ENCODE measurements at regions not wholly inside any gene's neighbourhood (a gene's known extent, or its start where the extent isn't known, plus 50 kb on each side); places are given as distances from the start of the nearest gene placed in this dataset.

- H3K4ac ChIP-seq (ENCODE audit: low read depth, low read length): no peak overlapping the region
- 100% methylated on average over 1 of the region's 5 CpGs for WGBS (ENCODE audit: extremely low coverage, insufficient coverage, low lambda C conversion rate)
- no peak overlapping the region for H2BK5ac ChIP-seq (ENCODE audit: low read length)
- H2BK15ac ChIP-seq (replicated peaks; ENCODE audit: low read depth): no peak overlapping the region
- no peaks in the 10 kb centered on the region for H3K79me2 ChIP-seq (ENCODE audit: control insufficient read depth, insufficient read depth, low read length)
- H2BK120ac ChIP-seq (ENCODE audit: low read depth, low read length): no peak overlapping the region
- H3K4me2 ChIP-seq (ENCODE audit: low read length): no peak overlapping the region
- H3K56ac ChIP-seq (ENCODE audit: low read length): no peak overlapping the region
- H3K4me3 ChIP-seq (ENCODE audit: low read length): no peak overlapping the region
- H4K8ac ChIP-seq (ENCODE audit: low read depth, low read length): no peak overlapping the region
- no peak overlapping the region for H3K9ac ChIP-seq (ENCODE audit: low read length)
- no peak overlapping the region for H3K18ac ChIP-seq (ENCODE audit: low read length)
- H3K23ac ChIP-seq (ENCODE audit: low read length): no peak overlapping the region
- H3K27ac ChIP-seq (ENCODE audit: low read depth, low read length): no peak overlapping the region
- H3K36me3 ChIP-seq (ENCODE audit: control insufficient read depth, insufficient read depth, low read length): no peaks in the 10 kb centered on the region
- no peaks in the 10 kb centered on the region for H3K4me1 ChIP-seq (ENCODE audit: control insufficient read depth, low read depth, low read length)
- H2AK5ac ChIP-seq (ENCODE audit: low read length): no peak overlapping the region
- no peaks in the 10 kb centered on the region for H3K27me3 ChIP-seq (ENCODE audit: insufficient read depth, low read length, poor library complexity)
- no peaks in the 10 kb centered on the region for H3K79me1 ChIP-seq (ENCODE audit: low read length)
- DNase-seq: no peak
- H4K5ac ChIP-seq (ENCODE audit: low read length): no peak overlapping the region
Observed at GRCh38 chr5:18944771-18945170, 1043.2 kb downstream of the CDH18 start.

- no CpG with 5 or more reads among the region's 2 CpGs for WGBS (ENCODE audit: extremely low coverage, insufficient coverage, low lambda C conversion rate)
- no peak overlapping the region for H3K18ac ChIP-seq (ENCODE audit: low read length)
- no peak overlapping the region for H3K4me3 ChIP-seq (ENCODE audit: low read length)
- H3K79me2 ChIP-seq (ENCODE audit: control insufficient read depth, insufficient read depth, low read length): no peaks in the 10 kb centered on the region
- no peak overlapping the region for H3K9ac ChIP-seq (ENCODE audit: low read length)
- H4K5ac ChIP-seq (ENCODE audit: low read length): no peak overlapping the region
- no peaks in the 10 kb centered on the region for H3K36me3 ChIP-seq (ENCODE audit: control insufficient read depth, insufficient read depth, low read length)
- H3K23ac ChIP-seq (ENCODE audit: low read length): no peak overlapping the region
- H2BK120ac ChIP-seq (ENCODE audit: low read depth, low read length): no peak overlapping the region
- no peak overlapping the region for H2BK15ac ChIP-seq (replicated peaks; ENCODE audit: low read depth)
- no peak overlapping the region for H3K4me2 ChIP-seq (ENCODE audit: low read length)
- H2BK5ac ChIP-seq (ENCODE audit: low read length): no peak overlapping the region
- H3K79me1 ChIP-seq (ENCODE audit: low read length): no peaks in the 10 kb centered on the region
- H3K4me1 ChIP-seq (ENCODE audit: control insufficient read depth, low read depth, low read length): no peaks in the 10 kb centered on the region
- DNase-seq: no peak
- no peak overlapping the region for H3K27ac ChIP-seq (ENCODE audit: low read depth, low read length)
- no peak overlapping the region for H4K8ac ChIP-seq (ENCODE audit: low read depth, low read length)
- H3K27me3 ChIP-seq (ENCODE audit: insufficient read depth, low read length, poor library complexity): no peaks in the 10 kb centered on the region
- no peak overlapping the region for H3K4ac ChIP-seq (ENCODE audit: low read depth, low read length)
- H2AK5ac ChIP-seq (ENCODE audit: low read length): no peak overlapping the region
- no peak overlapping the region for H3K56ac ChIP-seq (ENCODE audit: low read length)
Observed at GRCh38 chr5:18954239-18954638, 1033.8 kb downstream of the CDH18 start.

- Histone ChIP-seq H3K4me2 (ENCODE audit: low read length) (no peak overlapping the region), H4K8ac (ENCODE audit: low read depth, low read length) (no peak overlapping the region), H3K4me3 (ENCODE audit: low read length) (no peak overlapping the region), H3K27ac (ENCODE audit: low read depth, low read length) (no peak overlapping the region), H4K5ac (ENCODE audit: low read length) (no peak overlapping the region), H2BK120ac (ENCODE audit: low read depth, low read length) (no peak overlapping the region), H3K79me2 (ENCODE audit: control insufficient read depth, insufficient read depth, low read length) (no peaks in the 10 kb centered on the region), H2BK15ac (replicated peaks; ENCODE audit: low read depth) (no peak overlapping the region), H2BK5ac (ENCODE audit: low read length) (no peak overlapping the region), H3K36me3 (ENCODE audit: control insufficient read depth, insufficient read depth, low read length) (no peaks in the 10 kb centered on the region), H3K27me3 (ENCODE audit: insufficient read depth, low read length, poor library complexity) (no peaks in the 10 kb centered on the region), H2AK5ac (ENCODE audit: low read length) (no peak overlapping the region), H3K79me1 (ENCODE audit: low read length) (no peaks in the 10 kb centered on the region), H3K4ac (ENCODE audit: low read depth, low read length) (no peak overlapping the region), H3K56ac (ENCODE audit: low read length) (no peak overlapping the region), H3K18ac (ENCODE audit: low read length) (no peak overlapping the region), H3K9ac (ENCODE audit: low read length) (no peak overlapping the region), H3K23ac (ENCODE audit: low read length) (no peak overlapping the region), H3K4me1 (ENCODE audit: control insufficient read depth, low read depth, low read length) (no peaks in the 10 kb centered on the region)
- WGBS (ENCODE audit: extremely low coverage, insufficient coverage, low lambda C conversion rate): no CpG with 5 or more reads among the region's 4 CpGs
- no peak for DNase-seq
Observed at GRCh38 chr5:18959535-18959934, 1028.5 kb downstream of the CDH18 start.

GRCh38 chr5:18961234-18961633 is 1026.8 kb downstream of the CDH18 start:
- Histone ChIP-seq H3K4me2 (ENCODE audit: low read length) (no peak overlapping the region), H3K56ac (ENCODE audit: low read length) (no peak overlapping the region), H3K36me3 (ENCODE audit: control insufficient read depth, insufficient read depth, low read length) (no peaks in the 10 kb centered on the region), H3K4me1 (ENCODE audit: control insufficient read depth, low read depth, low read length) (no peaks in the 10 kb centered on the region), H3K9ac (ENCODE audit: low read length) (no peak overlapping the region), H3K23ac (ENCODE audit: low read length) (no peak overlapping the region), H2BK5ac (ENCODE audit: low read length) (no peak overlapping the region), H3K4ac (ENCODE audit: low read depth, low read length) (no peak overlapping the region), H3K4me3 (ENCODE audit: low read length) (no peak overlapping the region), H3K27me3 (ENCODE audit: insufficient read depth, low read length, poor library complexity) (no peaks in the 10 kb centered on the region), H3K27ac (ENCODE audit: low read depth, low read length) (no peak overlapping the region), H4K5ac (ENCODE audit: low read length) (no peak overlapping the region), H3K79me1 (ENCODE audit: low read length) (no peaks in the 10 kb centered on the region), H3K79me2 (ENCODE audit: control insufficient read depth, insufficient read depth, low read length) (no peaks in the 10 kb centered on the region), H2AK5ac (ENCODE audit: low read length) (no peak overlapping the region), H2BK15ac (replicated peaks; ENCODE audit: low read depth) (no peak overlapping the region), H3K18ac (ENCODE audit: low read length) (no peak overlapping the region), H4K8ac (ENCODE audit: low read depth, low read length) (no peak overlapping the region), H2BK120ac (ENCODE audit: low read depth, low read length) (no peak overlapping the region)
- no CpG with 5 or more reads among the region's 3 CpGs for WGBS (ENCODE audit: extremely low coverage, insufficient coverage, low lambda C conversion rate)
- DNase-seq: no peak

- no peak for DNase-seq
- H3K4me1 ChIP-seq (ENCODE audit: control insufficient read depth, low read depth, low read length): no peaks in the 10 kb centered on the region
- no peak overlapping the region for H2AK5ac ChIP-seq (ENCODE audit: low read length)
- no peak overlapping the region for H3K4ac ChIP-seq (ENCODE audit: low read depth, low read length)
- H3K56ac ChIP-seq (ENCODE audit: low read length): no peak overlapping the region
- H2BK15ac ChIP-seq (replicated peaks; ENCODE audit: low read depth): no peak overlapping the region
- no peaks in the 10 kb centered on the region for H3K79me2 ChIP-seq (ENCODE audit: control insufficient read depth, insufficient read depth, low read length)
- H3K79me1 ChIP-seq (ENCODE audit: low read length): no peaks in the 10 kb centered on the region
- no peak overlapping the region for H3K27ac ChIP-seq (ENCODE audit: low read depth, low read length)
- H3K23ac ChIP-seq (ENCODE audit: low read length): no peak overlapping the region
- WGBS (ENCODE audit: extremely low coverage, insufficient coverage, low lambda C conversion rate): no CpG with 5 or more reads among the region's 3 CpGs
- H3K4me3 ChIP-seq (ENCODE audit: low read length): no peak overlapping the region
- no peaks in the 10 kb centered on the region for H3K27me3 ChIP-seq (ENCODE audit: insufficient read depth, low read length, poor library complexity)
- H3K9ac ChIP-seq (ENCODE audit: low read length): no peak overlapping the region
- H4K8ac ChIP-seq (ENCODE audit: low read depth, low read length): no peak overlapping the region
- H2BK5ac ChIP-seq (ENCODE audit: low read length): no peak overlapping the region
- H3K18ac ChIP-seq (ENCODE audit: low read length): no peak overlapping the region
- no peaks in the 10 kb centered on the region for H3K36me3 ChIP-seq (ENCODE audit: control insufficient read depth, insufficient read depth, low read length)
- H4K5ac ChIP-seq (ENCODE audit: low read length): no peak overlapping the region
- no peak overlapping the region for H3K4me2 ChIP-seq (ENCODE audit: low read length)
- no peak overlapping the region for H2BK120ac ChIP-seq (ENCODE audit: low read depth, low read length)
Observed at GRCh38 chr5:18965893-18966292, 1022.1 kb downstream of the CDH18 start.

GRCh38 chr5:18967637-18968036 is 1020.4 kb downstream of the CDH18 start:
- Histone ChIP-seq H4K8ac (ENCODE audit: low read depth, low read length) (no peak overlapping the region), H3K4me2 (ENCODE audit: low read length) (no peak overlapping the region), H3K4ac (ENCODE audit: low read depth, low read length) (no peak overlapping the region), H4K5ac (ENCODE audit: low read length) (no peak overlapping the region), H3K23ac (ENCODE audit: low read length) (no peak overlapping the region), H3K27me3 (ENCODE audit: insufficient read depth, low read length, poor library complexity) (no peaks in the 10 kb centered on the region), H3K9ac (ENCODE audit: low read length) (no peak overlapping the region), H3K79me1 (ENCODE audit: low read length) (no peaks in the 10 kb centered on the region), H2BK120ac (ENCODE audit: low read depth, low read length) (no peak overlapping the region), H3K27ac (ENCODE audit: low read depth, low read length) (no peak overlapping the region), H3K56ac (ENCODE audit: low read length) (no peak overlapping the region), H3K36me3 (ENCODE audit: control insufficient read depth, insufficient read depth, low read length) (no peaks in the 10 kb centered on the region), H3K18ac (ENCODE audit: low read length) (no peak overlapping the region), H3K79me2 (ENCODE audit: control insufficient read depth, insufficient read depth, low read length) (no peaks in the 10 kb centered on the region), H2BK15ac (replicated peaks; ENCODE audit: low read depth) (no peak overlapping the region), H2BK5ac (ENCODE audit: low read length) (no peak overlapping the region), H3K4me3 (ENCODE audit: low read length) (no peak overlapping the region), H3K4me1 (ENCODE audit: control insufficient read depth, low read depth, low read length) (no peaks in the 10 kb centered on the region), H2AK5ac (ENCODE audit: low read length) (no peak overlapping the region)
- no CpG with 5 or more reads among the region's 1 CpG for WGBS (ENCODE audit: extremely low coverage, insufficient coverage, low lambda C conversion rate)
- no peak for DNase-seq
